ENCODE measurements at regions not wholly inside any gene's neighbourhood (a gene's known extent, or its start where the extent isn't known, plus 50 kb on each side); places are given as distances from the start of the nearest gene placed in this dataset.

GRCh38 chr21:22795091-22795490 lies 1796.9 kb downstream of the NCAM2 start:
- TF ChIP-seq POLR2AphosphoS5 (IDR thresholded peaks at IDR 0.05; ENCODE audit: low read depth, low read length) (no peak), TAF1 (IDR thresholded peaks at IDR 0.05; ENCODE audit: borderline replicate concordance, insufficient read depth, low read length) (no peak)
